Thyroid gland (tissue), 4 donors: ENCODE measurements at regions not wholly inside any gene's neighbourhood (a gene's known extent, or its start where the extent isn't known, plus 50 kb on each side); places are given as distances from the start of the nearest gene placed in this dataset.

ENCODE experiments used
- DNase-seq, 2 donors: peaks; one replicate each; pipeline ENCODE4 v3.0.0-alpha.2; 2019
- H3K27ac ChIP-seq, 3 donors: fragments of 200-600 bp; sonication (generic); 1 replicate in 2 of 3; 2 replicates in 1 of 3; pipeline ENCODE4 v1.5.1; 2016 to 2019; ENCODE audit warnings: mild to moderate bottlenecking in 1 of 3, moderate library complexity in 1 of 3
- H3K27me3 ChIP-seq: fragments of 200-600 bp; sonication (generic); one replicate; pipeline ENCODE4 v1.5.1; 2019
- H3K36me3 ChIP-seq, 2 donors: fragments of 200-600 bp; sonication (generic); one replicate each; pipeline ENCODE4 v1.5.1; 2016 to 2019
- H3K4me1 ChIP-seq, 2 donors: fragments of 200-600 bp; sonication (generic); one replicate each; pipeline ENCODE4 v1.5.1; 2017 to 2019
- H3K4me3 ChIP-seq, 3 donors: fragments of 200-600 bp; sonication (generic); replicated peaks in 1 of 3; 1 replicate in 2 of 3; 2 replicates in 1 of 3; pipeline ENCODE4 v1.5.1; 2016; ENCODE audit warnings: mild to moderate bottlenecking in 1 of 3
- H3K9me3 ChIP-seq: fragments of 200-600 bp; sonication (generic); one replicate; pipeline ENCODE4 v1.5.1; 2017
- CTCF ChIP-seq, 6 experiments: fragments of 200-600 bp in 3 of 6; fragments of 450-650 bp in 3 of 6; sonication (generic) in 3 of 6; IDR thresholded peaks; one replicate each; pipeline ENCODE4 v1.5.1; 2016 to 2019; ENCODE audit warnings: antibody characterized with exemption in 6 of 6, mild to moderate bottlenecking in 2 of 6, inconsistent platforms in 1 of 6, moderate library complexity in 1 of 6
- POLR2A ChIP-seq, 2 donors: fragments of 450-650 bp; IDR thresholded peaks; one replicate each; pipeline ENCODE4 v1.6.1; 2017; ENCODE audit warnings: antibody characterized with exemption in 2 of 2, mild to moderate bottlenecking in 2 of 2, moderate library complexity in 1 of 2
- WGBS, 2 donors: methylation state at CpG; one replicate each; pipeline ENCODE4 v1.1.5; 2017; 5-methylcytosine and 5-hydroxymethylcytosine counted together
- intact Hi-C: fragments of 100-400 bp; cut with DNase I; formaldehyde crosslinking; loops from one replicate; pipeline ENCODE4 v1.15.1; 2023

- intact Hi-C loops, result no loop called here
- Histone ChIP-seq H3K27me3 (no peaks in the 10 kb centered on the region), H3K36me3 (no peaks in the 10 kb centered on the region), H3K27ac (no peak overlapping the region), H3K4me3 (no peak overlapping the region), H3K9me3 (no peaks in the 10 kb centered on the region), H3K4me1 (no peaks in the 10 kb centered on the region)
- TF ChIP-seq POLR2A (IDR thresholded peaks at IDR 0.05) (no peak), CTCF (IDR thresholded peaks at IDR 0.05) (no peak)
- DNase-seq, result no peak
- WGBS, 2 donors, result 69 to 74% methylated on average over 2 of the region's 2 CpGs
These were observed 74.7 kb downstream of the LLPH start for GRCh38 chr12:66055837-66056319.

- H3K27ac ChIP-seq, result no peak overlapping the region
- no peak for TF ChIP-seq POLR2A (IDR thresholded peaks at IDR 0.05)
- TF ChIP-seq CTCF (IDR thresholded peaks at IDR 0.05), result no peak
- intact Hi-C loops, result no loop called here
- no peaks in the 10 kb centered on the region for H3K9me3 ChIP-seq
- WGBS, 2 donors, result 87 to 90% methylated on average over 1 of the region's 1 CpG
- H3K27me3 ChIP-seq, result no peaks in the 10 kb centered on the region
- no peaks in the 10 kb centered on the region for H3K36me3 ChIP-seq
- H3K4me3 ChIP-seq, result no peak overlapping the region
- no peaks in the 10 kb centered on the region for H3K4me1 ChIP-seq
- no peak for DNase-seq
These were observed 77.4 kb downstream of the LLPH start for GRCh38 chr12:66052988-66053615.

GRCh38 chr12:66051361-66051760 is 79.2 kb downstream of the LLPH start:
- intact Hi-C loops, result no loop called here
- Histone ChIP-seq H3K36me3 (no peaks in the 10 kb centered on the region), H3K9me3 (no peaks in the 10 kb centered on the region), H3K4me1 (no peaks in the 10 kb centered on the region), H3K27me3 (no peaks in the 10 kb centered on the region), H3K27ac (no peak overlapping the region), H3K4me3 (no peak overlapping the region)
- WGBS, 2 donors, result 83 to 91% methylated on average over 4 of the region's 4 CpGs
- no peak for DNase-seq
- TF ChIP-seq POLR2A (IDR thresholded peaks at IDR 0.05) (no peak), CTCF (IDR thresholded peaks at IDR 0.05) (no peak)

GRCh38 chr12:66050610-66051009 is 79.9 kb downstream of the LLPH start:
- Histone ChIP-seq H3K4me1 (no peaks in the 10 kb centered on the region), H3K27ac (no peak overlapping the region), H3K9me3 (no peaks in the 10 kb centered on the region), H3K4me3 (no peak overlapping the region), H3K36me3 (no peaks in the 10 kb centered on the region), H3K27me3 (no peaks in the 10 kb centered on the region)
- WGBS, 2 donors, result 76 to 93% methylated on average over 1 of the region's 1 CpG
- TF ChIP-seq POLR2A (IDR thresholded peaks at IDR 0.05), result no peak
- no peak for TF ChIP-seq CTCF (IDR thresholded peaks at IDR 0.05)
- no peak for DNase-seq
- intact Hi-C loops, result no loop called here

- H3K4me1 ChIP-seq, result no peaks in the 10 kb centered on the region
- no peaks in the 10 kb centered on the region for H3K36me3 ChIP-seq
- intact Hi-C loops, result no loop called here
- H3K4me3 ChIP-seq, result no peak overlapping the region
- no peaks in the 10 kb centered on the region for H3K27me3 ChIP-seq
- H3K9me3 ChIP-seq, result no peaks in the 10 kb centered on the region
- no peak overlapping the region for H3K27ac ChIP-seq
- TF ChIP-seq POLR2A (IDR thresholded peaks at IDR 0.05), result no peak
- DNase-seq, result no peak
These were observed 80.3 kb downstream of the LLPH start for GRCh38 chr12:66050283-66050576.
